ENCODE measurements at regions not wholly inside any gene's neighbourhood (a gene's known extent, or its start where the extent isn't known, plus 50 kb on each side); places are given as distances from the start of the nearest gene placed in this dataset.

DNA sequence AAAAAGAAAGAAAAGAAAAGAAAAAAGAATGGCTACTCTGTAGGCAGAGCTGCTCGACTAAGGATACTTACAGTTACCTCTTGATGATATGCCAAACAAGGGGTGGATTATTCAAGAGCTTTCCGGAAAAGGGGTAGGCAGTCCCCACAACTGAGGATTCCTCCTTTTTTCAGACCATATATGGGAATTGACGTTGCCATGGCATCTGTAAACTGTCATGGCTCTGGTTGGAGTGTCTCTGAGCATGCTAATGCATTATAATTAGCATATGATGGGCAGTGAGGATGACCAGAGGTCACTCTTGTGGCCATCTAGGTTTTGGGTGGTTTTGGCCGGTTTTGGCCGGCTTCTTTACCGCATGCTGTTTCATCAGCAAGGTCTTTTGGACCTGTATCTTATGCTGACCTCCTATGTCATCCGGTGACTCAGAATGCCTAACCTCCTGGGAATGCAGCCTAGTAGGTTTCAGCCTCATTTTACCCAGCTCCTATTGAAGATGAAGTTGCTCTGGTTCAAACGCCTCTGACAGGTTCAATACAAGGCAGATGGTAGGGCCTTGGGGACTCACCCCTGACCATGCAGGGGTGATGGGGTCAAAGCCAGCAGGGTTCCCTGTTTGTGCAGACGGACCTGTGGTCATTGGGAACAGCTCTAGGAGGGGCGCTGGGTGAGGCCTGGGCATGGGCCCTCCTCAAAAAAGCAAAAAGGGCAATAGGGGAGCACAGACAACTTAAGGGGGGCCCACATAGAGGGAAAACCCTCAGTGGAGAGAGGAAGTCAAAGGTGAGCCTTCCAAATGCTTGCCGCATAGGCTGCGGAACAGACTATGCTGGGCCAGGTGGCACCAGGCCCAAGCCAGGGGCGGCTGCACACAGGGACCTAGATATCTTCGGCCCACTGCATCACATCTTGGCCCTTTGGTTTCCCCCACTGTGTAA is 251.2 kb upstream of the RAB6C start:
- DNase-seq (ENCODE audit: extremely low read depth, low read depth) = no peak
- H3K4me3 ChIP-seq (replicated peaks; ENCODE audit: low read depth, low read length) = no peak overlapping the region

GRCh38 chr2:129729011-129729410 is 250.5 kb upstream of the RAB6C start:
- DNase-seq (ENCODE audit: extremely low read depth, low read depth) = no peak
- H3K4me3 ChIP-seq (replicated peaks; ENCODE audit: low read depth, low read length) = no peak overlapping the region
- TF ChIP-seq CTCF (IDR thresholded peaks at IDR 0.05; ENCODE audit: low read depth, low read length, missing control alignments) = no peak

More for the DNA sequence above, 251.2 kb upstream of the RAB6C start:
- no peak for TF ChIP-seq CTCF (IDR thresholded peaks at IDR 0.05; ENCODE audit: low read depth, low read length, missing control alignments)

DNA sequence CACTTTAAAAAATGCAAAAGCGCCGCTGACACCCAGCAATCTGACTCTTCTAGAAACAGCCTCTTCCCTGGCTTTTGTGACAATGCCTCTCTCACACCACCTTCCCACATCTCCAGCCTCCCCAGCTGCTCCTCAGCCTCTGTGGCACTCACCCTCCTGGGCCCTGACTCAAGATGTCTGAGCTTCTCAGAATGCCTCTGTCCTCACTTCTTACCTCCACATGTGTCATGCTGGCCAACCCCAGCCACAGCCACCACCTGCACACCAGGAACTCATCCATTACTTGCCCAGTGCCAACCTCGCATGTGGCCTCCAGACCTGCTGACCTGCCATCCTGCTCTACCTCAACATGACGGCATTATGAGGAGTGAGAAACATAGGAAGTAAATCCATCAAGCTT is 249.8 kb upstream of the RAB6C start:
- no peak for TF ChIP-seq CTCF (IDR thresholded peaks at IDR 0.05; ENCODE audit: low read depth, low read length, missing control alignments)
- no peak for DNase-seq (ENCODE audit: extremely low read depth, low read depth)
- H3K4me3 ChIP-seq (replicated peaks; ENCODE audit: low read depth, low read length) = no peak overlapping the region

- no peak overlapping the region for H3K4me3 ChIP-seq (replicated peaks; ENCODE audit: low read depth, low read length)
- no peak for TF ChIP-seq CTCF (IDR thresholded peaks at IDR 0.05; ENCODE audit: low read depth, low read length, missing control alignments)
- DNase-seq (ENCODE audit: extremely low read depth, low read depth) = no peak
Observed at GRCh38 chr2:129730979-129731378, 248.5 kb upstream of the RAB6C start.

DNA sequence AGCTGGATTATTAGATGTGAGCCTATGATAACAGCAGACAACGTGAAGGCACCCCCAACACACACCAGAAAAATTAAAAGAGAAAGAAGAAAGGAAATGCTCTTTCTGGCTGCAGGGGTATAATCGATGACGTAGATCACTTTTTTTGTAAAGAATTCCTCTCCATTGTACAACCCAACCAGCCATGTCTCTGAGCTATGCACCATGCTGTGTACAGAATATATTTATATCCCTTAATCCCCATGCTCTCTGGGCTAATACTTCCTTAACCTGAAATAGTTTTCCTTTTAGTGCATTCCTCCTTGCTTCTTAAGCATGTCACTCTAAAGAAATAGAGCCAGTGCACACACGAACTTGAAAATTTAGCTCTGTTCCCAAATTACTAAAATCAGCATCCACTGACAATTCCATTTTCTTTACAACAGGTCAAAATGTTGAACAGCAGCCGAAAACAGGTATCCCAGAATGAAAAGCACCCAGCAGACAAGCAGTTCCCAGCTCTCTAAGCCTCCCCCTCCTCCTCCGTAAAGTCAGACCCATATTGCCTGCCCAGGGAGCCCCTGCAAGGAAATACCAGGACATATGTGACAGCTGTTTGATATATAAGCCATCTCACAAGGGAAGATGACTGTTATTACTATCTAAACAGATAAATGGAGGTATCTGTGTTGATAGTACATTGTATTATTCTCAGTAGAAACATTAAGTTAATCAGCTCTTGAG is 247.4 kb upstream of the RAB6C start:
- DNase-seq (ENCODE audit: extremely low read depth, low read depth) = no peak
- no peak overlapping the region for H3K4me3 ChIP-seq (replicated peaks; ENCODE audit: low read depth, low read length)
- TF ChIP-seq CTCF (IDR thresholded peaks at IDR 0.05; ENCODE audit: low read depth, low read length, missing control alignments) = no peak

DNA sequence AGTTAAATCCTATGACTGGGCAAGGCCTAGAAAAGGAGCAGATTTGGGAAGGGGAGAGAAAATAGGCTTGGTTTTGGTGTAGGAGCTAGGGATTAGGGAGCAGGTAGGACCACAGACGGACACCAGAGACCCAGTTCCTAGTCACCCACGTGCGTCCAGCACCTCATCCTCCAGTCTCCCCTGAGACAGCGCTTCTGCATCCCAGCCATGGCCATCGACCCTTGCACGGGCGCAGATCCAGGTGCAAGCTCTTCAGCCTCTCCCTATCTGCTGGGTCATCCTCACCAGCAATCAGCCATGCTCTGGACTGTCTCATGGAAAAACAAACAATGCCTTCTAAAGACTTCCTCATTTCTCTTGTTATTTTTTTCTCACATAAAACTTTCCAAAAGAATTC is 246.8 kb upstream of the RAB6C start:
- no peak for DNase-seq (ENCODE audit: extremely low read depth, low read depth)
- H3K4me3 ChIP-seq (replicated peaks; ENCODE audit: low read depth, low read length) = no peak overlapping the region
- no peak for TF ChIP-seq CTCF (IDR thresholded peaks at IDR 0.05; ENCODE audit: low read depth, low read length, missing control alignments)
